K562 (cell line): ENCODE measurements at regions not wholly inside any gene's neighbourhood (a gene's known extent, or its start where the extent isn't known, plus 50 kb on each side); places are given as distances from the start of the nearest gene placed in this dataset.

Experiments
- ARHGAP35 ChIP-seq: fragments of 450-650 bp; IDR thresholded peaks from 2 replicates; pipeline ENCODE4 v1.6.1; 2018; ENCODE audit not compliant: partially characterized antibody
- CBFA2T2 ChIP-seq: fragments of 450-650 bp; conservative IDR thresholded peaks from 2 replicates; pipeline ENCODE4 v1.6.1; 2017; ENCODE audit warnings: mild to moderate bottlenecking
- CLOCK ChIP-seq: fragments of 250-450 bp; sonication (Bioruptor Pico); IDR thresholded peaks from 2 replicates; pipeline ENCODE4 v1.4.0; 2020; ENCODE audit warnings: mild to moderate bottlenecking, moderate library complexity, borderline replicate concordance
- E2F3 ChIP-seq: fragments of 250-450 bp; sonication (Bioruptor Pico); IDR thresholded peaks from 2 replicates; pipeline ENCODE4 v1.4.0; 2020; ENCODE audit warnings: mild to moderate bottlenecking
- FOXM1 ChIP-seq, 2 experiments: fragments of 450-650 bp in 1 of 2; sonication (generic) in 1 of 2; formaldehyde crosslinking in 1 of 2; IDR thresholded peaks; 2 replicates each; pipeline versions ENCODE4 v1.6.1 to v1.9.0; 2017 to 2022; ENCODE audit warnings: low read depth in 2 of 2, mild to moderate bottlenecking in 2 of 2, missing genetic modification reagents in 1 of 2, moderate library complexity in 1 of 2
- KAT7 ChIP-seq: sonication (generic); formaldehyde crosslinking; IDR thresholded peaks from 2 replicates; pipeline ENCODE4 v1.8.0; 2022; ENCODE audit warnings: missing genetic modification reagents, mild to moderate bottlenecking, borderline replicate concordance
- MEF2D ChIP-seq: conservative IDR thresholded peaks from 2 replicates; pipeline ENCODE4 v1.6.1; 2016; ENCODE audit warnings: low read depth, missing genetic modification characterization, missing compliant biosample characterization
- MYC ChIP-seq, 2 experiments: fragments of 250-450 bp in 1 of 2; sonication (Bioruptor Pico) in 1 of 2; IDR thresholded peaks; 2 replicates each; pipeline versions ENCODE4 v1.5.1 to v1.6.1; 2012 to 2021; ENCODE audit warnings: low read depth in 2 of 2, borderline replicate concordance in 1 of 2, improper control_type of control experiment in 1 of 2, low read length in 1 of 2, mild to moderate bottlenecking in 1 of 2, moderate library complexity in 1 of 2
- NCOR1 ChIP-seq: fragments of 450-650 bp; IDR thresholded peaks from 2 replicates; pipeline ENCODE4 v1.6.1; 2016; ENCODE audit warnings: mild to moderate bottlenecking, moderate library complexity
- REST ChIP-seq, 2 experiments: fragments of 450-650 bp; formaldehyde crosslinking in 1 of 2; IDR thresholded peaks; 2 replicates each; pipeline versions ENCODE4 v1.4.0 to v1.6.1; 2014 to 2020; ENCODE audit warnings: mild to moderate bottlenecking in 2 of 2, borderline replicate concordance in 1 of 2, low read depth in 1 of 2
- SMAD1 ChIP-seq: fragments of 150-350 bp; IDR thresholded peaks from 2 replicates; pipeline ENCODE4 v1.6.1; 2014; ENCODE audit warnings: low read length, low read depth; ENCODE audit not compliant: partially characterized antibody
- TSHZ1 ChIP-seq: fragments of 250-450 bp; sonication (Bioruptor Pico); IDR thresholded peaks from 2 replicates; pipeline ENCODE4 v1.4.0; 2020; ENCODE audit warnings: mild to moderate bottlenecking, moderate library complexity
- ZNF165 ChIP-seq: fragments of 250-450 bp; sonication (Bioruptor Pico); IDR thresholded peaks from 2 replicates; pipeline ENCODE4 v1.4.0; 2020; ENCODE audit warnings: borderline replicate concordance
- ZNF347 ChIP-seq: fragments of 450-650 bp; formaldehyde crosslinking; IDR thresholded peaks from 2 replicates; pipeline ENCODE4 v1.4.0; 2020; ENCODE audit warnings: low read depth, mild to moderate bottlenecking, moderate library complexity

GRCh38 chr2:200032895-200033294 lies 77.5 kb downstream of the MAIP1 start (continued):
- TF ChIP-seq REST (IDR thresholded peaks at IDR 0.05; ENCODE audit: borderline replicate concordance) (no peak), REST (CRISPR knock-in tag; IDR thresholded peaks at IDR 0.05; ENCODE audit: low read depth) (no peak), ZNF347 (no peak), SMAD1 (no peak), ARHGAP35 (no peak), CBFA2T2 (peak; percentile 73), E2F3 (CRISPR knock-in tag) (no peak), TSHZ1 (no peak), CLOCK (CRISPR knock-in tag) (no peak), FOXM1 (IDR thresholded peaks at IDR 0.05; ENCODE audit: low read depth) (no peak), FOXM1 (CRISPR knock-in tag; IDR thresholded peaks at IDR 0.05; ENCODE audit: low read depth) (no peak), MYC (IDR thresholded peaks at IDR 0.05; ENCODE audit: low read depth, low read length) (no peak), MYC (CRISPR knock-in tag; IDR thresholded peaks at IDR 0.05; ENCODE audit: borderline replicate concordance, low read depth) (no peak), ZNF165 (CRISPR knock-in tag) (no peak), KAT7 (no peak), NCOR1 (peak; percentile 68), MEF2D (tag) (no peak)
